ENCODE measurements at regions not wholly inside any gene's neighbourhood (a gene's known extent, or its start where the extent isn't known, plus 50 kb on each side); places are given as distances from the start of the nearest gene placed in this dataset.
"Not testable (repeated sequence)": the region's sequence is repeated elsewhere in the genome, so short reads cannot be mapped to it uniquely, and the experiment has no call there.

DNA sequence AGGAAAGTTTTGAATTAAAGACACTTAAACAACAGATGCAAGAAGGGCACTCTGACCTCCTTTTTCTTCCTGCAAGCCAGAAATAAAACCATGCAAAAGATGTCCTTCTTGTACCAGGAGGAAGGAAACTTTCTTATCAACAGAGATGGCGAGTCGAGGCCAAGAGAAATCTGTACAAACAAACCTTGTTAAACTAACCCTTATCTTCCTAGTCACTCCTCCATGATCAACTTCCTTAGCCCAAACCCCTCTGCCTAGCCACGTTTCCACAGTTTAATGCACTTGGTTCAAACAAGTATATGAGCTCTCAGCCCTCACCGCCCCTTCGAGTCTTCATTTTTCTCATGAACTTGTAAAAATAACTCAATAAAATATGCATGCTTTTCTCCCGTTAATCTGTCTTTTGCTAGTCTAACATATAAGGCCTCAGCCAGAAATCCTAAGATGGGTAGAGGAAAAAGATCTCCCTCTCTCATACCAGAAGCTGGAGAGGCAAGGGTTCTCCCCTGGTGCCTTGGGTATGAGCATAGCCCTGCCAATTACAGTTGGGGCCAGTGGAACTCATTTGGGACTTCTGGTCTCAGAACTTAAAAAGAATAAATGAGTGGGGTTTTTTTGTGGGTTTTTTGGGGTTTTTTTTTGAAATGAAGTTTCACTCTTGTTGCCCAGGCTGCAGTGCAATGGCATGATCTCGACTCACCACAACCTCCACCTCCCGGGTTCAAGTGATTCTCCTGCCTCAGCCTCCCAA is 141.7 kb upstream of the SOD1 start:
- DNase-seq (ENCODE audit: extremely low read depth, insufficient read length) = no peak
- H3K27me3 ChIP-seq (replicated peaks; ENCODE audit: control insufficient read depth, insufficient read depth, low read length) = no peaks in the 10 kb centered on the region

DNA sequence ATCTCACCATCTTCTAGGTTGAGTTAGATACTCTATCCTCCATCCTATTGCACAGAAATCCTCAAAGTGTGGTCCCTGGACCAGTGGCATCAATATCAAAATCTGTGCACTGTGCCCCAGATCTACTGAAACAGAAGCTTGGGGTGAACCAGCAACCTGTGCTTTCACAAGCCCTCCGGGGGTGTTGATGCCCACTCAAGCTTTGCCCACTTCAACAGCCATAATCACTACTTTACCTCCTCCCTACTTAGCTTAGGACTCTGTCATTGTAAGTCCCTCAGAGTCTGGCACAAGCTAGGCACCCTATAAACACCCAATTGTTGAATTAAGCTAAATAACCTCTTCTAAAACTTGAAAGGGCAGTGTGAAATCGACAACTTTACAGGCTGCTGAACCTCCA is 144.2 kb upstream of the SOD1 start:
- no peaks in the 10 kb centered on the region for H3K27me3 ChIP-seq (replicated peaks; ENCODE audit: control insufficient read depth, insufficient read depth, low read length)
- H3K4me3 ChIP-seq (replicated peaks; ENCODE audit: low read depth, low read length) = no peak overlapping the region
- DNase-seq (ENCODE audit: extremely low read depth, insufficient read length) = no peak
- H3K36me3 ChIP-seq (ENCODE audit: control insufficient read depth, insufficient read depth, low read length) = no peaks in the 10 kb centered on the region
- TF ChIP-seq, protein P1, sequence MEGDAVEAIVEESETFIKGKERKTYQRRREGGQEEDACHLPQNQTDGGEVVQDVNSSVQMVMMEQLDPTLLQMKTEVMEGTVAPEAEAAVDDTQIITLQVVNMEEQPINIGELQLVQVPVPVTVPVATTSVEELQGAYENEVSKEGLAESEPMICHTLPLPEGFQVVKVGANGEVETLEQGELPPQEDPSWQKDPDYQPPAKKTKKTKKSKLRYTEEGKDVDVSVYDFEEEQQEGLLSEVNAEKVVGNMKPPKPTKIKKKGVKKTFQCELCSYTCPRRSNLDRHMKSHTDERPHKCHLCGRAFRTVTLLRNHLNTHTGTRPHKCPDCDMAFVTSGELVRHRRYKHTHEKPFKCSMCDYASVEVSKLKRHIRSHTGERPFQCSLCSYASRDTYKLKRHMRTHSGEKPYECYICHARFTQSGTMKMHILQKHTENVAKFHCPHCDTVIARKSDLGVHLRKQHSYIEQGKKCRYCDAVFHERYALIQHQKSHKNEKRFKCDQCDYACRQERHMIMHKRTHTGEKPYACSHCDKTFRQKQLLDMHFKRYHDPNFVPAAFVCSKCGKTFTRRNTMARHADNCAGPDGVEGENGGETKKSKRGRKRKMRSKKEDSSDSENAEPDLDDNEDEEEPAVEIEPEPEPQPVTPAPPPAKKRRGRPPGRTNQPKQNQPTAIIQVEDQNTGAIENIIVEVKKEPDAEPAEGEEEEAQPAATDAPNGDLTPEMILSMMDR (IDR thresholded peaks at IDR 0.05; ENCODE audit: insufficient read depth, low read length, poor library complexity, severe bottlenecking) = no peak

More for the DNA sequence above, 141.7 kb upstream of the SOD1 start:
- Histone ChIP-seq H3K4me3 (replicated peaks; ENCODE audit: low read depth, low read length) (no peak overlapping the region), H3K36me3 (ENCODE audit: control insufficient read depth, insufficient read depth, low read length) (no peaks in the 10 kb centered on the region)
- TF ChIP-seq, protein P1 (IDR thresholded peaks at IDR 0.05; ENCODE audit: insufficient read depth, low read length, poor library complexity, severe bottlenecking) = no peak

DNA sequence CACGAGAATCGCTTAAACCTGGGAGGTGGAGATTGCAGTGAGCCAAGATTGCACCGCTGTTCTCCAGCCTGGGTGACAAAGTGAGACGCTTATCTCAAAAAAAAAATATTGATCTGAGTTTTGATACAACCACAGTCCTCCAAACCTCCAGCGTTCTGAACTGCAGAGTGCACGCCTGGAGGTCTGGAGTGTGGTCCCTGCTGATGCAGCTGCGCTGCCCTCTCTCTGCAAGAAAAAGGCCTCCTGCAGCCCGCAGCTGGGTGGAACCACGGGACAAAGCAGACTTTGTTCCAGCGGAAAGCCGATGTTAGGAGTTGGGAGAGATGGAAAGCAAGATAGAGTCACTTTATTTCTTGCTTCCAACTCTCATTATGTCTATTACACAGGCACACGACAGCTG is 144.9 kb upstream of the SOD1 start:
- H3K4me3 ChIP-seq (replicated peaks; ENCODE audit: low read depth, low read length) = no peak overlapping the region
- TF ChIP-seq, protein P1 (IDR thresholded peaks at IDR 0.05; ENCODE audit: insufficient read depth, low read length, poor library complexity, severe bottlenecking) = no peak
- no peak for DNase-seq (ENCODE audit: extremely low read depth, insufficient read length)
- H3K36me3 ChIP-seq (ENCODE audit: control insufficient read depth, insufficient read depth, low read length) = no peaks in the 10 kb centered on the region
- no peaks in the 10 kb centered on the region for H3K27me3 ChIP-seq (replicated peaks; ENCODE audit: control insufficient read depth, insufficient read depth, low read length)

DNA sequence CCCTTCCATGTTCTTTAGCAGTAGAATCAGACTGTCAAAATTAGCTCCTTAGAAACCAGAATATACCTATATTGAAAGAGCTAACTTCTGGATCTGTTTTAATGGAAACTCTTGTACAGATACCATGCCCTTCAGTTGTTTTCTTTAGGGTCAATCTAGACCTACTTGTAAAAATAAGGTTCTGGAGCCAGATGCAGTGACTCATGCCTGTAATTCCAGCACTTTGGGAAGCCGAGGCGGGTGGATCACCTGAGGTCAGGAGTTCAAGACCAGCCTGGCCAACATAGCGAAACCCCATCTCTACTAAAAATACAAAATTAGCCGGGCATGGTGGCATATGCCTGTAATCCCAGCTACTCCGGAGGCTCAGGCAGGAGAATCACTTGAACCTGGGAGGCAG is 146.0 kb upstream of the SOD1 start:
- DNase-seq (ENCODE audit: extremely low read depth, insufficient read length); H3K27me3 ChIP-seq (replicated peaks; ENCODE audit: control insufficient read depth, insufficient read depth, low read length); H3K36me3 ChIP-seq (ENCODE audit: control insufficient read depth, insufficient read depth, low read length); H3K4me3 ChIP-seq (replicated peaks; ENCODE audit: low read depth, low read length): not testable (repeated sequence)

DNA sequence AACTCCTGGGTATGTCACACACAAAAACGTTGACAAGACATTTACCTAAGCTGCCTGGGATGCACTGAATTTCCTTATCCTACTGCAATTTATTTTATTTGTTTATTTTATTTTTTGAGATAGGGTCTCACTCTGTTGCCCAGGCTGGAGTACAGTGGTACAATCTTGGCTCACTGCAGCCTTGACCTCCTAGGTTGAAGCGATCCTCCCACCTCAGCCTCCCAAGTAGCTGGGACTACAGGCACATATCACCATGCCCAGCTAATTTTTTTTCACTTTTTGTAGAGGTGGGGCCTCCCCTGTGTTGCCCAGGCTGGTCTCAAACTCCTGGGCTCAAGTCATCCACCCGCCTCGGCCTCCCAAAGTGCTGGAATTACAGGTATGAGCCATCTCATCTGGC is 147.5 kb upstream of the SOD1 start:
- DNase-seq (ENCODE audit: extremely low read depth, insufficient read length) = not testable (repeated sequence)

DNA sequence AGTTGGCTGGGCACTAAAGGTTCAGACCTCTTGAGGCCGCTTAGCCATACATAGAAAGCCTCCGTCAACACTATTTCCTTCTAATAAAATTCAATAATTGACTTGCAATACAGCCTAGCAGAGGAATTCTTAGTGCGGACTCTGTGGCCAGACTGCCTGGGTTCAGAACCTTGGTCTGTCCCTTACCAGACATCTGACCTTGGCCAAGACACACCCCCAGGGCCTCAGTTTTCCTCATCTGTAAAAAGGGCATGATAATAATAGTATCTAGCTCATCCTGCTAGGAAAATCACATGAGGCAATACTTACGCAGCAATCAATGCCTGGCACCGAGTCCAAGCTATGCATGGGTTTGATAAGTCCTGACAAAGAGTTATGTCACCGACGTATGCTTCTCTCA is 148.2 kb upstream of the SOD1 start:
- no peak for DNase-seq (ENCODE audit: extremely low read depth, insufficient read length)
- Histone ChIP-seq H3K27me3 (replicated peaks; ENCODE audit: control insufficient read depth, insufficient read depth, low read length) (no peaks in the 10 kb centered on the region), H3K36me3 (ENCODE audit: control insufficient read depth, insufficient read depth, low read length) (no peaks in the 10 kb centered on the region), H3K4me3 (replicated peaks; ENCODE audit: low read depth, low read length) (no peak overlapping the region)
- TF ChIP-seq, protein P1 (IDR thresholded peaks at IDR 0.05; ENCODE audit: insufficient read depth, low read length, poor library complexity, severe bottlenecking) = no peak

More for the DNA sequence above, 147.5 kb upstream of the SOD1 start:
- H3K36me3 ChIP-seq (ENCODE audit: control insufficient read depth, insufficient read depth, low read length); H3K4me3 ChIP-seq (replicated peaks; ENCODE audit: low read depth, low read length); H3K27me3 ChIP-seq (replicated peaks; ENCODE audit: control insufficient read depth, insufficient read depth, low read length): not testable (repeated sequence)

All from GM06990 (cell line).